SU-DHL-6 (cell line): ENCODE measurements at regions not wholly inside any gene's neighbourhood (a gene's known extent, or its start where the extent isn't known, plus 50 kb on each side); places are given as distances from the start of the nearest gene placed in this dataset.

Source experiments
- H2AFZ ChIP-seq: fragments of 200-600 bp; sonication (generic); 2 replicates; pipeline ENCODE4 v1.6.1; 2014; ENCODE audit warnings: low read depth, mild to moderate bottlenecking, moderate library complexity, mixed read lengths, antibody characterized with exemption, low read length; ENCODE audit not compliant: severe bottlenecking
- H3F3A ChIP-seq: fragments of 200-600 bp; shearing (Covaris generic); 2 replicates; pipeline ENCODE4 v1.6.0; 2016; ENCODE audit warnings: antibody characterized with exemption, mild to moderate bottlenecking; ENCODE audit not compliant: insufficient read depth
- H3K27ac ChIP-seq: fragments of 200-600 bp; sonication (generic); 2 replicates; pipeline ENCODE4 v1.5.1; 2016; ENCODE audit warnings: low read depth, mild to moderate bottlenecking, low read length, moderate library complexity, mixed read lengths
- H3K27me3 ChIP-seq: fragments of 200-600 bp; sonication (generic), shearing (Covaris generic); 2 replicates; pipeline ENCODE4 v1.6.0; 2014; ENCODE audit warnings: mild to moderate bottlenecking, low read length
- H3K36me3 ChIP-seq: fragments of 200-600 bp; sonication (generic); 2 replicates; pipeline ENCODE4 v1.6.1; 2014; ENCODE audit warnings: mild to moderate bottlenecking, low read length, mixed read lengths
- H3K4me2 ChIP-seq: fragments of 300-600, 200-600 bp; shearing (Covaris generic), sonication (generic); 2 replicates; pipeline ENCODE4 v1.6.0; 2014; ENCODE audit warnings: low read length, low read depth, mild to moderate bottlenecking; ENCODE audit not compliant: poor library complexity, severe bottlenecking
- H3K4me3 ChIP-seq: fragments of 200-600 bp; sonication (generic); 2 replicates; pipeline ENCODE4 v1.5.1; 2014; ENCODE audit warnings: antibody characterized with exemption, low read length, mild to moderate bottlenecking, mixed read lengths; ENCODE audit not compliant: insufficient read depth, poor library complexity, severe bottlenecking
- H3K79me2 ChIP-seq: fragments of 200-600 bp; sonication (generic); 2 replicates; pipeline ENCODE4 v1.6.1; 2014; ENCODE audit warnings: mild to moderate bottlenecking, low read length, moderate library complexity; ENCODE audit not compliant: insufficient read depth
- H3K9ac ChIP-seq: fragments of 200-600 bp; sonication (generic); 2 replicates; pipeline ENCODE4 v1.7.0; 2014; ENCODE audit warnings: mild to moderate bottlenecking, low read length
- H3K9me2 ChIP-seq: fragments of 200-600 bp; sonication (generic); replicated peaks from 2 replicates; pipeline ENCODE4 v1.6.1; 2014; ENCODE audit warnings: low read length; ENCODE audit not compliant: insufficient read depth
- H3K9me3 ChIP-seq: fragments of 200-600 bp; sonication (generic); 2 replicates; pipeline ENCODE4 v1.6.1; 2014; ENCODE audit warnings: low read length, mixed read lengths; ENCODE audit not compliant: insufficient read depth
- H4K20me1 ChIP-seq: fragments of 200-600 bp; sonication (generic); 2 replicates; pipeline ENCODE4 v1.6.1; 2014; ENCODE audit warnings: low read depth, mild to moderate bottlenecking, antibody characterized with exemption, low read length, moderate library complexity, mixed read lengths
- CTCF ChIP-seq: fragments of 200-600 bp; sonication (generic); IDR thresholded peaks from one replicate; pipeline ENCODE4 v1.5.1; 2017; ENCODE audit warnings: antibody characterized with exemption, mild to moderate bottlenecking, low read length, moderate library complexity; ENCODE audit not compliant: insufficient read depth, poor library complexity, severe bottlenecking
- EZH2phosphoT487 ChIP-seq: fragments of 200-600 bp; sonication (generic), shearing (Covaris generic); conservative IDR thresholded peaks from 2 replicates; pipeline ENCODE4 v1.6.1; 2018; ENCODE audit warnings: mild to moderate bottlenecking, antibody characterized with exemption, low read length, moderate library complexity, mixed read lengths

GRCh38 chr15:94029495-94029894 is 201.9 kb upstream of the MCTP2 start:
- no peaks in the 10 kb centered on the region for H3K9me3 ChIP-seq
- H2AFZ ChIP-seq, result no peak overlapping the region
- H3K4me2 ChIP-seq, result no peak overlapping the region
- H3K9ac ChIP-seq, result no peak overlapping the region
- H3K36me3 ChIP-seq, result no peaks in the 10 kb centered on the region
- no peaks in the 10 kb centered on the region for H3F3A ChIP-seq
- no peak overlapping the region for H3K27ac ChIP-seq
- no peak overlapping the region for H3K4me3 ChIP-seq
- H3K79me2 ChIP-seq, result no peaks in the 10 kb centered on the region
- H3K27me3 ChIP-seq, result no peaks in the 10 kb centered on the region
- TF ChIP-seq CTCF, result no peak
- TF ChIP-seq EZH2phosphoT487, result no peak
- H3K9me2 ChIP-seq, result no peaks in the 10 kb centered on the region
- no peaks in the 10 kb centered on the region for H4K20me1 ChIP-seq

- H2AFZ ChIP-seq, result no peak overlapping the region
Observed at GRCh38 chr15:94028809-94029208, 202.6 kb upstream of the MCTP2 start.

GRCh38 chr15:94028121-94028520 is 203.2 kb upstream of the MCTP2 start:
- no peaks in the 10 kb centered on the region for H3F3A ChIP-seq
- no peak overlapping the region for H3K9ac ChIP-seq
- H3K9me2 ChIP-seq, result no peaks in the 10 kb centered on the region
- H3K79me2 ChIP-seq, result no peaks in the 10 kb centered on the region
- H3K4me3 ChIP-seq, result no peak overlapping the region
- H3K27me3 ChIP-seq, result no peaks in the 10 kb centered on the region
- no peaks in the 10 kb centered on the region for H3K36me3 ChIP-seq
- H2AFZ ChIP-seq, result no peak overlapping the region
- no peak overlapping the region for H3K27ac ChIP-seq
- H3K9me3 ChIP-seq, result no peaks in the 10 kb centered on the region
- TF ChIP-seq CTCF (no peak), EZH2phosphoT487 (no peak)
- H4K20me1 ChIP-seq, result no peaks in the 10 kb centered on the region
- H3K4me2 ChIP-seq, result no peak overlapping the region

More at GRCh38 chr15:94028809-94029208, 202.6 kb upstream of the MCTP2 start:
- H3K4me2 ChIP-seq, result no peak overlapping the region
- no peak overlapping the region for H3K27ac ChIP-seq
- no peak overlapping the region for H3K4me3 ChIP-seq
- no peaks in the 10 kb centered on the region for H3K27me3 ChIP-seq
- no peaks in the 10 kb centered on the region for H4K20me1 ChIP-seq
- H3K36me3 ChIP-seq, result no peaks in the 10 kb centered on the region
- TF ChIP-seq CTCF, result no peak
- no peak for TF ChIP-seq EZH2phosphoT487
- no peaks in the 10 kb centered on the region for H3K9me3 ChIP-seq
- no peaks in the 10 kb centered on the region for H3K9me2 ChIP-seq
- no peaks in the 10 kb centered on the region for H3K79me2 ChIP-seq
- no peaks in the 10 kb centered on the region for H3F3A ChIP-seq
- no peak overlapping the region for H3K9ac ChIP-seq
